K562 (cell line): ENCODE measurements at regions not wholly inside any gene's neighbourhood (a gene's known extent, or its start where the extent isn't known, plus 50 kb on each side); places are given as distances from the start of the nearest gene placed in this dataset.

ENCODE experiments used
- CBFA2T2 ChIP-seq: fragments of 450-650 bp; conservative IDR thresholded peaks from 2 replicates; pipeline ENCODE4 v1.6.1; 2017; ENCODE audit warnings: mild to moderate bottlenecking
- DPF2 ChIP-seq: fragments of 450-650 bp; IDR thresholded peaks from 2 replicates; pipeline ENCODE4 v1.6.1; 2016
- ELF2 ChIP-seq: fragments of 250-450 bp; sonication (Bioruptor Pico); IDR thresholded peaks from 2 replicates; pipeline ENCODE4 v1.5.0; 2021; ENCODE audit warnings: mild to moderate bottlenecking
- GATA2 ChIP-seq: sonication (generic); formaldehyde crosslinking; IDR thresholded peaks from 2 replicates; pipeline ENCODE4 v1.4.0; 2020; ENCODE audit warnings: mild to moderate bottlenecking, missing genetic modification reagents
- HDAC1 ChIP-seq, 2 experiments: fragments of 450-650 bp; IDR thresholded peaks; 2 replicates each; pipeline ENCODE4 v1.6.1; 2016 to 2017; ENCODE audit warnings: inconsistent platforms in 1 of 2, mild to moderate bottlenecking in 1 of 2, moderate library complexity in 1 of 2
- MTA2 ChIP-seq: fragments of 450-650 bp; IDR thresholded peaks from 2 replicates; pipeline ENCODE4 v1.6.1; 2016; ENCODE audit warnings: low read depth
- NONO ChIP-seq, 2 experiments: fragments of 200-400 bp in 1 of 2; fragments of 450-650 bp in 1 of 2; formaldehyde crosslinking in 1 of 2; IDR thresholded peaks; 2 replicates each; pipeline ENCODE4 v1.6.1; 2017; ENCODE audit warnings: low read depth in 2 of 2, mild to moderate bottlenecking in 2 of 2, moderate library complexity in 2 of 2, low read length in 1 of 2
- PHF8 ChIP-seq: fragments of 200-600 bp; sonication (generic); IDR thresholded peaks from 2 replicates; pipeline ENCODE4 v1.6.1; 2012; ENCODE audit warnings: mixed run types, mild to moderate bottlenecking, inconsistent platforms, low read length, moderate library complexity, borderline replicate concordance
- REST ChIP-seq, 2 experiments: fragments of 450-650 bp; formaldehyde crosslinking in 1 of 2; IDR thresholded peaks; 2 replicates each; pipeline versions ENCODE4 v1.4.0 to v1.6.1; 2014 to 2020; ENCODE audit warnings: mild to moderate bottlenecking in 2 of 2, borderline replicate concordance in 1 of 2, low read depth in 1 of 2
- TAL1 ChIP-seq: fragments of 450-650 bp; IDR thresholded peaks from 2 replicates; pipeline ENCODE4 v1.6.1; 2016; ENCODE audit warnings: mild to moderate bottlenecking
- TRIM24 ChIP-seq, 2 experiments: fragments of 450-650 bp; IDR thresholded peaks; 2 replicates each; pipeline ENCODE4 v1.6.1; 2016
- ZKSCAN8 ChIP-seq: fragments of 200-800 bp; sonication (Bioruptor generic); IDR thresholded peaks from 2 replicates; pipeline ENCODE4 v1.6.1; 2016; ENCODE audit warnings: missing genetic modification characterization, missing compliant biosample characterization
- ZNF384 ChIP-seq: IDR thresholded peaks from 2 replicates; pipeline ENCODE4 v1.6.1; 2012; ENCODE audit warnings: low read depth, low read length, improper control_type of control experiment
- ZNF696 ChIP-seq: fragments of 250-450 bp; sonication (Bioruptor Pico); conservative IDR thresholded peaks from 2 replicates; pipeline ENCODE4 v1.4.0; 2020; ENCODE audit warnings: mild to moderate bottlenecking, moderate library complexity
- ZNF766 ChIP-seq: fragments of 200-800 bp; sonication (Bioruptor generic); conservative IDR thresholded peaks from 2 replicates; pipeline ENCODE4 v1.6.1; 2016; ENCODE audit warnings: missing genetic modification characterization, missing compliant biosample characterization
- TF ChIP-seq, protein P1 (sequence below): fragments of 450-650 bp; IDR thresholded peaks from 2 replicates; pipeline ENCODE4 v1.6.1; 2016; ENCODE audit warnings: borderline replicate concordance
- TF ChIP-seq, protein P2 (sequence below): sonication (generic); formaldehyde crosslinking; IDR thresholded peaks from 2 replicates; pipeline ENCODE4 v1.8.1; 2022; ENCODE audit warnings: missing genetic modification reagents
- TF ChIP-seq, protein P3 (sequence below): sonication (generic); formaldehyde crosslinking; IDR thresholded peaks from 2 replicates; pipeline ENCODE4 v1.9.0; 2022; ENCODE audit warnings: mild to moderate bottlenecking, missing genetic modification reagents

GRCh38 chr3:17946619-17947018, 204.2 kb upstream of the TBC1D5 start (continued):
- TF ChIP-seq TRIM24 (IDR thresholded peaks at IDR 0.05) = 0 out of 4 replicates have a peak, but pooled peaks of 1 of the 2 experiments have one; percentile 42
- TF ChIP-seq, protein P1, sequence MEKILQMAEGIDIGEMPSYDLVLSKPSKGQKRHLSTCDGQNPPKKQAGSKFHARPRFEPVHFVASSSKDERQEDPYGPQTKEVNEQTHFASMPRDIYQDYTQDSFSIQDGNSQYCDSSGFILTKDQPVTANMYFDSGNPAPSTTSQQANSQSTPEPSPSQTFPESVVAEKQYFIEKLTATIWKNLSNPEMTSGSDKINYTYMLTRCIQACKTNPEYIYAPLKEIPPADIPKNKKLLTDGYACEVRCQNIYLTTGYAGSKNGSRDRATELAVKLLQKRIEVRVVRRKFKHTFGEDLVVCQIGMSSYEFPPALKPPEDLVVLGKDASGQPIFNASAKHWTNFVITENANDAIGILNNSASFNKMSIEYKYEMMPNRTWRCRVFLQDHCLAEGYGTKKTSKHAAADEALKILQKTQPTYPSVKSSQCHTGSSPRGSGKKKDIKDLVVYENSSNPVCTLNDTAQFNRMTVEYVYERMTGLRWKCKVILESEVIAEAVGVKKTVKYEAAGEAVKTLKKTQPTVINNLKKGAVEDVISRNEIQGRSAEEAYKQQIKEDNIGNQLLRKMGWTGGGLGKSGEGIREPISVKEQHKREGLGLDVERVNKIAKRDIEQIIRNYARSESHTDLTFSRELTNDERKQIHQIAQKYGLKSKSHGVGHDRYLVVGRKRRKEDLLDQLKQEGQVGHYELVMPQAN = no peak
- TF ChIP-seq, protein P2, sequence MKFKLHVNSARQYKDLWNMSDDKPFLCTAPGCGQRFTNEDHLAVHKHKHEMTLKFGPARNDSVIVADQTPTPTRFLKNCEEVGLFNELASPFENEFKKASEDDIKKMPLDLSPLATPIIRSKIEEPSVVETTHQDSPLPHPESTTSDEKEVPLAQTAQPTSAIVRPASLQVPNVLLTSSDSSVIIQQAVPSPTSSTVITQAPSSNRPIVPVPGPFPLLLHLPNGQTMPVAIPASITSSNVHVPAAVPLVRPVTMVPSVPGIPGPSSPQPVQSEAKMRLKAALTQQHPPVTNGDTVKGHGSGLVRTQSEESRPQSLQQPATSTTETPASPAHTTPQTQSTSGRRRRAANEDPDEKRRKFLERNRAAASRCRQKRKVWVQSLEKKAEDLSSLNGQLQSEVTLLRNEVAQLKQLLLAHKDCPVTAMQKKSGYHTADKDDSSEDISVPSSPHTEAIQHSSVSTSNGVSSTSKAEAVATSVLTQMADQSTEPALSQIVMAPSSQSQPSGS (CRISPR knock-in tag) = no peak
- no peak for TF ChIP-seq ELF2 (CRISPR knock-in tag)
- TF ChIP-seq ZNF384 = peak; percentile 95
- TF ChIP-seq PHF8 = no peak
- no peak for TF ChIP-seq ZNF696 (CRISPR knock-in tag)
- TF ChIP-seq, protein P3, sequence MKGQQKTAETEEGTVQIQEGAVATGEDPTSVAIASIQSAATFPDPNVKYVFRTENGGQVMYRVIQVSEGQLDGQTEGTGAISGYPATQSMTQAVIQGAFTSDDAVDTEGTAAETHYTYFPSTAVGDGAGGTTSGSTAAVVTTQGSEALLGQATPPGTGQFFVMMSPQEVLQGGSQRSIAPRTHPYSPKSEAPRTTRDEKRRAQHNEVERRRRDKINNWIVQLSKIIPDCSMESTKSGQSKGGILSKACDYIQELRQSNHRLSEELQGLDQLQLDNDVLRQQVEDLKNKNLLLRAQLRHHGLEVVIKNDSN = no peak
- peak; percentile 68; the same call in 1 of the 2 replicates for TF ChIP-seq ZNF766 (CRISPR knock-in tag)
- TF ChIP-seq ZKSCAN8 (CRISPR knock-in tag) = peak; percentile 77
- TF ChIP-seq REST (IDR thresholded peaks at IDR 0.05; ENCODE audit: borderline replicate concordance) = peak; percentile 25; the same call in 1 of the 2 replicates
- no peak for TF ChIP-seq REST (CRISPR knock-in tag; IDR thresholded peaks at IDR 0.05; ENCODE audit: low read depth)
- TF ChIP-seq NONO (IDR thresholded peaks at IDR 0.05; ENCODE audit: low read depth in 2 of 2, low read length in 1 of 2) = no peak
- TF ChIP-seq TAL1 = peak; percentile 92
- peak; percentile 78 for TF ChIP-seq MTA2
- peak; percentile 90 for TF ChIP-seq CBFA2T2
- TF ChIP-seq HDAC1 (IDR thresholded peaks at IDR 0.05) = peak in 1 of 2 experiments; percentile 75; a peak in 2 of 4 replicates
- peak; percentile 53 for TF ChIP-seq GATA2 (CRISPR knock-in tag)
- TF ChIP-seq DPF2 = peak; percentile 57; the same call in 1 of the 2 replicates
